Transverse colon (tissue), 4 donors: ENCODE measurements at regions not wholly inside any gene's neighbourhood (a gene's known extent, or its start where the extent isn't known, plus 50 kb on each side); places are given as distances from the start of the nearest gene placed in this dataset.

Experiments
- DNase-seq: peaks from one replicate; pipeline ENCODE4 v3.0.0-alpha.2; 2019
- H3K27ac ChIP-seq, 4 donors: fragments of 200-600 bp; sonication (generic); 2 replicates each; pipeline ENCODE4 v1.5.1; 2016 to 2018; ENCODE audit warnings: inconsistent platforms in 4 of 4
- H3K27me3 ChIP-seq: fragments of 200-600 bp; sonication (generic); 2 replicates; pipeline ENCODE4 v1.5.1; 2017; ENCODE audit warnings: inconsistent platforms
- H3K36me3 ChIP-seq, 4 donors: fragments of 200-600 bp; sonication (generic); 2 replicates each; pipeline ENCODE4 v1.5.1; 2017 to 2019; ENCODE audit warnings: inconsistent platforms in 4 of 4
- H3K4me1 ChIP-seq, 4 donors: fragments of 200-600 bp; sonication (generic); 2 replicates each; pipeline ENCODE4 v1.5.1; 2017 to 2020; ENCODE audit warnings: inconsistent platforms in 4 of 4
- H3K4me3 ChIP-seq, 4 donors: fragments of 200-600 bp; sonication (generic); 1 replicate in 1 of 4; 2 replicates in 3 of 4; pipeline versions ENCODE4 v1.5.1 to v1.6.1; 2017 to 2019; ENCODE audit warnings: inconsistent platforms in 4 of 4
- H3K9me3 ChIP-seq, 2 donors: fragments of 200-600 bp; sonication (generic); 2 replicates each; pipeline ENCODE4 v1.5.1; 2017 to 2019; ENCODE audit warnings: inconsistent platforms in 2 of 2
- CTCF ChIP-seq, 5 experiments: fragments of 200-600 bp in 3 of 5; fragments of 450-650 bp in 2 of 5; sonication (generic) in 3 of 5; IDR thresholded peaks; 1 replicate in 2 of 5; 2 replicates in 3 of 5; pipeline ENCODE4 v1.5.1; 2016 to 2017; ENCODE audit warnings: antibody characterized with exemption in 5 of 5, inconsistent platforms in 3 of 5, mild to moderate bottlenecking in 2 of 5, moderate library complexity in 1 of 5
- EP300 ChIP-seq: sonication (generic); formaldehyde crosslinking; IDR thresholded peaks from one replicate; pipeline ENCODE4 v1.6.1; 2017; ENCODE audit warnings: antibody characterized with exemption, low read depth
- POLR2A ChIP-seq: fragments of 450-650 bp; IDR thresholded peaks from one replicate; pipeline ENCODE4 v1.6.1; 2016; ENCODE audit warnings: antibody characterized with exemption, mild to moderate bottlenecking, moderate library complexity
- POLR2AphosphoS5 ChIP-seq, 3 donors: sonication (generic); formaldehyde crosslinking; IDR thresholded peaks; one replicate each; pipeline ENCODE4 v1.6.1; 2016; ENCODE audit warnings: antibody characterized with exemption in 3 of 3
- WGBS, 2 donors: methylation state at CpG; one replicate each; pipeline ENCODE4 v1.1.5; 2018; ENCODE audit warnings: low coverage in 1 of 2; 5-methylcytosine and 5-hydroxymethylcytosine counted together
- in situ Hi-C, 4 donors: fragments of 200-750 bp; cut with MboI; loops; one replicate each; pipeline versions ENCODE4 v1.15.0 to v1.15.1; 2017; ENCODE audit warnings: low sequenced_read_pairs in 3 of 4, low pct_ligation_motif_present in 1 of 4, low pct_unique_long_range_greater_than_20kb in 1 of 4
- intact Hi-C: fragments of 100-400 bp; cut with DNase I; formaldehyde crosslinking; loops from one replicate; pipeline ENCODE4 v1.15.1; 2023; ENCODE audit warnings: low total_unique reads

GRCh38 chr2:226130192-226130591, 669.4 kb downstream of the IRS1 start:
- no peak overlapping the region for H3K4me3 ChIP-seq
- no peaks in the 10 kb centered on the region for H3K36me3 ChIP-seq
- in situ Hi-C loops: no loop called here
- H3K4me1 ChIP-seq: no peaks in the 10 kb centered on the region
- H3K9me3 ChIP-seq: no peaks in the 10 kb centered on the region
- TF ChIP-seq EP300 (no peak), POLR2A (no peak), POLR2AphosphoS5 (IDR thresholded peaks at IDR 0.05) (no peak), CTCF (IDR thresholded peaks at IDR 0.05) (no peak)
- no peaks in the 10 kb centered on the region for H3K27me3 ChIP-seq
- intact Hi-C loops: no loop called here
- WGBS, 2 donors: 76% methylated on average over 2 of the region's 2 CpGs; no CpG with 5 or more reads in 1 of the 2 donors
- DNase-seq: no peak
- no peak overlapping the region for H3K27ac ChIP-seq

- Histone ChIP-seq H3K36me3 (no peaks in the 10 kb centered on the region), H3K9me3 (no peaks in the 10 kb centered on the region), H3K27me3 (no peaks in the 10 kb centered on the region), H3K4me3 (no peak overlapping the region), H3K27ac (no peak overlapping the region), H3K4me1 (peaks cover 0 to 7% (median 0%) of the 10 kb centered on the region in 4 donors)
- no peak for TF ChIP-seq EP300
- TF ChIP-seq POLR2A: no peak
- TF ChIP-seq POLR2AphosphoS5 (IDR thresholded peaks at IDR 0.05): no peak
- no peak for TF ChIP-seq CTCF (IDR thresholded peaks at IDR 0.05)
- in situ Hi-C loops (no loop called here), intact Hi-C loops (no loop called here)
- 82 to 92% methylated on average over 1 of the region's 1 CpG for WGBS, 2 donors
- DNase-seq: no peak
Measured at GRCh38 chr2:226127682-226128081, 671.9 kb downstream of the IRS1 start.

- Histone ChIP-seq H3K4me1 (peaks cover 0 to 7% (median 0%) of the 10 kb centered on the region in 4 donors), H3K27ac (no peak overlapping the region), H3K4me3 (no peak overlapping the region), H3K36me3 (no peaks in the 10 kb centered on the region), H3K9me3 (no peaks in the 10 kb centered on the region), H3K27me3 (no peaks in the 10 kb centered on the region)
- intact Hi-C loops (no loop called here), in situ Hi-C loops (no loop called here)
- TF ChIP-seq EP300 (no peak), POLR2A (no peak), CTCF (IDR thresholded peaks at IDR 0.05) (no peak), POLR2AphosphoS5 (IDR thresholded peaks at IDR 0.05) (no peak)
- WGBS, 2 donors: 79% methylated on average over 1 of the region's 1 CpG; no CpG with 5 or more reads in 1 of the 2 donors
- DNase-seq: no peak
Measured at GRCh38 chr2:226126104-226126503, 673.5 kb downstream of the IRS1 start.

GRCh38 chr2:226125176-226125883, 674.3 kb downstream of the IRS1 start:
- TF ChIP-seq CTCF (IDR thresholded peaks at IDR 0.05) (no peak), POLR2A (no peak), EP300 (no peak), POLR2AphosphoS5 (IDR thresholded peaks at IDR 0.05) (no peak)
- DNase-seq: no peak
- H3K4me3 ChIP-seq: no peak overlapping the region
- no peaks in the 10 kb centered on the region for H3K9me3 ChIP-seq
- in situ Hi-C loops (no loop called here), intact Hi-C loops (no loop called here)
- no peak overlapping the region for H3K27ac ChIP-seq
- no peaks in the 10 kb centered on the region for H3K27me3 ChIP-seq
- WGBS, 2 donors: 79 to 82% methylated on average over 6 to 7 of the region's 7 CpGs
- H3K36me3 ChIP-seq: no peaks in the 10 kb centered on the region
- peaks cover 0 to 7% (median 0%) of the 10 kb centered on the region in 4 donors for H3K4me1 ChIP-seq
